NK-92 (cell line): ENCODE measurements at regions not wholly inside any gene's neighbourhood (a gene's known extent, or its start where the extent isn't known, plus 50 kb on each side); places are given as distances from the start of the nearest gene placed in this dataset.

Experiments used
- DNase-seq: peaks from one replicate; lab custom pipeline; 2025; ENCODE audit not compliant: unreplicated experiment; lab: John Stamatoyannopoulos, UW

- no peak for DNase-seq
Observed at GRCh38 chr2:42848265-42848664, 55.9 kb upstream of the HAAO start.

GRCh38 chr2:42847596-42848151 is 55.3 kb upstream of the HAAO start:
- DNase-seq, result no peak

- no peak for DNase-seq
Observed at GRCh38 chr2:42846932-42847595, 54.7 kb upstream of the HAAO start.

- no peak for DNase-seq
Observed at GRCh38 chr2:42846026-42846425, 53.6 kb upstream of the HAAO start.

GRCh38 chr2:42844901-42845821 is 52.8 kb upstream of the HAAO start:
- DNase-seq, result no peak

GRCh38 chr2:42844366-42844765 is 52.0 kb upstream of the HAAO start:
- DNase-seq, result no peak

GRCh38 chr2:42843611-42844010 is 51.2 kb upstream of the HAAO start:
- no peak for DNase-seq

- DNase-seq, result no peak
Observed at GRCh38 chr2:42843131-42843530, 50.7 kb upstream of the HAAO start.

- DNase-seq, result no peak
Observed at GRCh38 chr2:42842466-42842865, 50.1 kb upstream of the HAAO start.
